D341Med (cell line): ENCODE measurements at regions not wholly inside any gene's neighbourhood (a gene's known extent, or its start where the extent isn't known, plus 50 kb on each side); places are given as distances from the start of the nearest gene placed in this dataset.

Experiments
- DNase-seq: peaks from one replicate; pipeline ENCODE4 v3.0.0; 2012; ENCODE audit warnings: low spot score

GRCh38 chr3:31384117-31384516 lies 148.6 kb upstream of the STT3B start:
- no peak for DNase-seq

GRCh38 chr3:31389939-31390338 lies 142.8 kb upstream of the STT3B start:
- DNase-seq, result no peak

DNA sequence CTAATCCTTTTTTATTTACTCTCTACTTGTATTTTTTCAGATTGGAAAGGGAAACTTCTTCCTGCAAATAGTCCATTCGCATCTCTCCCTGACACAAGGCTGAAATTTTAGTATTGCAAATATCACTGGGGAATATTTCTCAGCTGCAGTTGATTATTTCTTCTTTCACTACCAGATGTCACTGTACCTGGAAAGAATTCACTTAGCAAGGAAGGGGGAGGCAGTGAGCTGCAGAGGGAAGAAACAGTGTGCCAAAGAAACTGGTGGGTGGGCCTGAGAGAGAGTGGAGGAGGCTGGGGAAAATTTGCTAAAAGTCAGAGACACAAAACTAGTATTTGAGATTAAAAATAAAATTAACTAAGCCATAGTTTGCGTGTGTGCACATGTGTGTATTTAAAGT lies 142.3 kb upstream of the STT3B start:
- DNase-seq, result no peak

DNA sequence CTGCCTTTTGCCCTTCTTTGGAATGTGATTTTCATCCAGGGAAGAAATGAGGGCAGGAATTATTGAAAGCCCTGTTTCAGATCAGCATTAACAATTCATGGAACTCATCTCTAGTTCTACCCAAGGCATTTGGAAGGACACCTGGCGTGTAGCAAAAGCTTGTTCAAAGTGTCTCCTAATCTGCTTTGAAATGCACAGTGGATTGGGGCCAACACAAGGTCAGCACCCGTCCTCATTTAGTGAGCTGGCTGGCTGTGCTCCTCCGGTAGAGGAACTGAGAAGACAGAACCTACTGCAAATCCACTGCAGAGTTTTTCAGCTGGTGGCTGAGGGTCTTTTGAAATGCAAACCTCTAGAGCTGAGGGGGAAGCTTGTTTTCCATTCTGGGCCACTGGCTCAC lies 141.6 kb upstream of the STT3B start:
- DNase-seq, result no peak

GRCh38 chr3:31392568-31392967 lies 140.2 kb upstream of the STT3B start:
- no peak for DNase-seq

DNA sequence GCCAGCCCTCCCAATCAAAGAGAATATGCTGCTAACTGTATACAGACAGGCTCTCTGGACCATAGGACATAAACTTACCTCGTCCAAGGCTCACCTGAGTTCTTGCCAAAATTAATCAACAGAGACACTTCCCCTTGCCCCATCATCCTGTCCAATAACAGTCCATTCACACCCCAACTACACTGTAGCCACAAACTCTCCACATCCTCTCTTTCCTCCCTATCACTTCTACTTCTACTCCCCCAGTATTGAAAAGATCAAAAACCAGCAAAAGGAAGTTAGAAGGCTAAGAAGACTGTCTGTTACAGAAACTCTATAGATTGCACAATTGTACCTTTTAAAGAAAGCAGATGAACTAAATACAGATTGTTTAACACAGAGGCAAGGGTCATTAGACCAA lies 133.5 kb upstream of the STT3B start:
- no peak for DNase-seq

- DNase-seq, result no peak
Observed at GRCh38 chr3:31402117-31402516, 130.6 kb upstream of the STT3B start.

DNA sequence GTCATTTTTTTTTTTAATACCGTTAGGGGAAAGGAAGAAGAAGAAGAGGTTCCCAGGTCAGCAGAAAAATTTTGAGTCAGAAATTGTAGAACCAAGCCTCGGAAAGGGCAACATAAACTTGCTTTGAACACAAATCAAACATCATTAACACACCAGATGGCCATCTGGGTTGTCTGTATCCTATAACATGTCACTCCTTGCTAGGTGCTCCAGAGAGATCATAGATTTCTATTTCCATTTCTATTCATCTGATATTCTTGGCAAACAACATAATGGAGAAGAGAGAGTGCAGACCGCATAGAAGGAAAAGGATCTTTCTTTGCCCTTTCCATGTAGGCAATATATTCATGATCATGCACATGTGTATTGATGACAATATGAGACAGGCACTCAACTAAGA lies 129.5 kb upstream of the STT3B start:
- no peak for DNase-seq

DNA sequence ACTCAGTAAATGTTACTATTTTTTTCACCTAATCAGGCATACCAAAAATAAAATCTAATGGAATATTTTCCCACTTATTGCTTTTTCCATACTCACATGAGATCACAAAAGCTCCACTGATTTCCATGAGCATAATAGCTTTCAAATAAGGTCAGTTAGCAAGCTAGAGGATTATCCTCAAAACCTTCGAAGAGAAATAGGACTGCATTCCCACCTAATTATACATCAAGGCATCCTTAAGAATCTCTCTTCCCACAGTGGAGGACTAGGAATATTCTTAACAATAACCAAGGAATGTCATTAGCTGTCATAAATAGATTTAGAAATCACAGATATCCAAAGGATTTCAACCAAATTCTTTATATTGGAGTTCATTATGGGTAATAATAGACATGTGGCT lies 127.9 kb upstream of the STT3B start:
- no peak for DNase-seq

GRCh38 chr3:31405515-31405914 lies 127.2 kb upstream of the STT3B start:
- DNase-seq, result no peak

GRCh38 chr3:31406896-31407295 lies 125.8 kb upstream of the STT3B start:
- DNase-seq, result no peak

DNA sequence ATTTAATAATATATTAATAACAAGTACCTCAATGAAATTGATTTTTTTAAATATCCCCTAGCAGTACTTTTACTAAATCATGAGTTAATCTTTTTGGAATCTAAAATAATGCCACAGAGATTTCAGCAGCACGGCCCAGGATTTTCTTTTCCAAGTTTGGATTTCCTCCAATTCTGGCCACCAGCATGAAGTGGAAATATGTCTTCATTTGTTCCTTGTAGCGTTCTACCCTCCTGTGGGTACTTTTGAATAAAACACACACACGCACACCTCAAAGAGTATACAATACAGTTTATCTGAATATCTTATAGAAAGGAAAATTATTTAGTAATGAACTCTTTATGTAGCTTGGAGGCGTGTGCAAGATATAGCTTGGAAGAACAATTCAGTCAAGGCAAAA lies 125.1 kb upstream of the STT3B start:
- no peak for DNase-seq

- DNase-seq, result no peak
Observed at GRCh38 chr3:31408720-31409119, 124.0 kb upstream of the STT3B start.

DNA sequence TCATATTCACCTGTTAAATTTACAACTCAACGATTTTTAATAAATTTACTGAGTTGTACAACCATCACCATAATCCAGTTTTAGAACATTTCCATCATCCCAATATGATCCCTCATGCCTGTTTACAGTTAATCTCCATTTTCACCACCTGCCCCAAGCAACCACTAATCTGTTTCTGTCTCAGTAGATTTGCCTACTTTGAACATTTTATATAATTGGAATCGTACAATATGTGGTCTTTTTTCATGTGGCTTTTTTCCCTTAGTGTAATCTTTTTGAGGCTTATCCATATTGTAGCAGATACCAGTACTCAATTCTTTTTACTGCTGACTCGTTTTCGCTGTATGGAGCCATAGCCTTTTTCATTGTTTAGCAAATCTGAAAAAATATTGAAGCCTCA lies 123.3 kb upstream of the STT3B start:
- DNase-seq, result no peak

DNA sequence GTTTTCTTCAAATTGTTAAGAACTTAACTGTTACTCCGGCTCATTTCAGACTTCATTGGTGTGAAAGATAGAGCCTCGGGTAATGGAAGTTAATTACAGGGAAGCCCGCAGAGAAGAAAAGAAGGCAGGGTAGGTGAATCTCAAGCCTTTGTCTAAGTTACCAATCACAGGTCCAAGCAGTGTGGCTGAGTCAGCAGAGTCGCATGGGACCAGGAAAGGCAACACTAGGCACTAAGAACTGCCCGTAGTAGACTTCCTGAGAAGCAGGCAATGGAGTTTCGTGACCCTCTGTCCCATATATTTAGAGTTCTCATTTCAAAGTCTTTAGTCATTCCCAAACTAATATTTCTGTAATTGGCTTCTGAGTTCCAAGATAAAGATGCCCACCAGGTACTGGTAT lies 122.9 kb upstream of the STT3B start:
- DNase-seq, result no peak

DNA sequence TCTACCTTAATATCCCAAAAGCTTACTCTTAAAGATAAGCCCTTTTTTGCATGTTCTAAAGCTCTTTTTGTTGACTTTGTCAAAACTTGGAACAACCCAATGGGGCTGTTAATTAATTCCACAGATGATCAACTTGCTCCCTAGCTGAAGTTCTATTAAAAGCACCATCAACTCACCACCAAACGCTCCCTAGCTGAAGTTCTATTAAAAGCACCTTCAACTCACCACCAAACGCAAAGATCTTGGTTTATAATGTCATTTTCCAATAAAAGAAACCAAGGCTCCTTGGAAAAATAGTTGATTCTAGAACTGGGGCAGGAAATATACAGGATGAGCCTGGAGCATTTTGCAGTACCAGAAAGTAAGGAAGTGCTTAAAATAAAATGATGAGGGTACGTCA lies 122.3 kb upstream of the STT3B start:
- DNase-seq, result no peak

GRCh38 chr3:31412832-31413231 lies 119.9 kb upstream of the STT3B start:
- no peak for DNase-seq

- DNase-seq, result no peak
Observed at GRCh38 chr3:31413515-31413914, 119.2 kb upstream of the STT3B start.

GRCh38 chr3:31416980-31417379 lies 115.7 kb upstream of the STT3B start:
- DNase-seq, result no peak

DNA sequence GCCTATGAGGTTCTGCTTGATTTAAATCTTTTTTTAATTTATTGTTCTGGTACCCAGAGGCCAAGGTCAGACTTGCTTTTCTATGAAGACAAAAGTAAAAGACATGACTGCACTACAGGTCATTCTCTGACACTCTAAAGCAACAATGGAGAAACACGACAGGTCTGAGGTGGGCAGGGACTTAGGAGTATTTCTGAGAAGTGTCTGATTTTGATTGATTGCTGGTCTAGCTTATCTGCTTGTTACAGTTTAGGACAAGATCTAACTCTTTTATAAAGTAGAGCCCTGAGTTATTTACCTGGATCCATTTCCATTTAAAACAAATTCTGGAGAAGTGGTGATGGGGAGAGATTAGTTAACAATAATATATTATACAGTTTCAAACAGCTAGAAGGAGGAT lies 115.2 kb upstream of the STT3B start:
- DNase-seq, result no peak

DNA sequence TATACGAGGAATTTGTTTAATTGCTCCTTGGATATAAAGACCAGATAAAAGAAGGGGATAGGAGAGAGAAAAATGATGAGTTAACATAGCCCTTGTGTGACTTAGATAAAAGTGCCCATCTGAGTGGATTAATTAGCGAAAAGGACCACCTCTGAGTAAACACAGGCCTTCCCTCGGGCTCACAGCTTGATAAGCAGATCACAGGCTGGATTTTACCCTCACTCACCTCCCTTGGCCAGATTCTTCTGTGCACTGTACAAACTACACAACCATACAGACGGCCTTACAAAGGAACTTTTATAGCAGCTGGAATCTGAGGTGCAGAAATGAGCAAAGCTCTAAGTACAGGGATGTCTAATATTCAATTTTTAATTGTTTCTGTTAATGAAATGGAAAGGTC lies 112.4 kb upstream of the STT3B start:
- no peak for DNase-seq

- DNase-seq, result no peak
Observed at GRCh38 chr3:31421314-31422048, 111.2 kb upstream of the STT3B start.

GRCh38 chr3:31422237-31422636 lies 110.5 kb upstream of the STT3B start:
- DNase-seq, result no peak

- no peak for DNase-seq
Observed at GRCh38 chr3:31423482-31423881, 109.2 kb upstream of the STT3B start.

GRCh38 chr3:31425401-31425800 lies 107.3 kb upstream of the STT3B start:
- no peak for DNase-seq
